ENCODE measurements at regions not wholly inside any gene's neighbourhood (a gene's known extent, or its start where the extent isn't known, plus 50 kb on each side); places are given as distances from the start of the nearest gene placed in this dataset.
A peak's percentile ranks its signal among the peaks of the same experiment; 100 is the strongest.
"Not testable (repeated sequence)": the region's sequence is repeated elsewhere in the genome, so short reads cannot be mapped to it uniquely, and the experiment has no call there.

DNA sequence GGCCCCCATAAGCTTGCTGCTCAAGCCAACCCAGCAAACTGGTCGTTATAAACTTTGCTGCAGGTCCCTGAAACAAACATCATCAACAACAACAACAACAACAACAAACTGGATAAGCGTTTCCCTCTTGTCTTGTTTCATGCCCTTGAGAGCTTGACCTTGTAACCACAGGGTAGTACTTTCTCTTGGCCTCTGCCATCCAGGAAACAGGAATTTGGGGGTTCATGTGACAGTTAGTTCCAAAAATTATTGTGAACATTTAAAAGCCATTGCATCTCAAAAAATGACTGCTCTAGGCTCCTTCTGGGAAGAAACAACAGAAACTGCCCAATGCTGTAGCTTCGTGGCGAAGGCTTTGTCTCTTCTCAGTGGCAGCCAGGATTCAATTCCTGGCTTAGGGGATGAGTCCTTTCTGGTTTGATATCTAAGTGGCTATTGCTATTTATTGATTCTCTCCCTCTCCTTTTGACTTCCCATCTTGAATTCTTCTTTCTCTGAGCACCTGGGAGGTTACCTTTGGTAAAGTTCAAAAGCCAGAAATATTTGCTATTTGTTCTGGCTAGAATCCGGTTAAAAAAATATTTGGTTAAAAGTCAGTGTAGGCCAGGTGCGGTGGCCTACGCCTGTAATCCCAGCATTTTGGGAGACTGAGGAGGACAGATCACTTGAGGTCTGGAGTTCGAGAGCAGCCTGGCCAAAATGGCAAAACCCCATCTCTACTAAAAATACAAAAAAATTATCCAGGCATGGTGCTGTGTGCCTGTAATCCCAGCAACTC is 52.0 kb upstream of the CPM start:
- Histone ChIP-seq H3K36me3 (no peaks in the 10 kb centered on the region), H3K4me1 (replicated peaks) (no peaks in the 10 kb centered on the region), H3K9me3 (replicated peaks) (peaks cover 8% of the 10 kb centered on the region; the same call in 1 of the 2 replicates), H3K4me3 (no peak overlapping the region), H3K27ac (no peak overlapping the region), H3K27me3 (replicated peaks) (no peaks in the 10 kb centered on the region)
- DNase-seq (ENCODE audit: low read depth in 1 of 2, low spot score in 2 of 2), result no peak

DNA sequence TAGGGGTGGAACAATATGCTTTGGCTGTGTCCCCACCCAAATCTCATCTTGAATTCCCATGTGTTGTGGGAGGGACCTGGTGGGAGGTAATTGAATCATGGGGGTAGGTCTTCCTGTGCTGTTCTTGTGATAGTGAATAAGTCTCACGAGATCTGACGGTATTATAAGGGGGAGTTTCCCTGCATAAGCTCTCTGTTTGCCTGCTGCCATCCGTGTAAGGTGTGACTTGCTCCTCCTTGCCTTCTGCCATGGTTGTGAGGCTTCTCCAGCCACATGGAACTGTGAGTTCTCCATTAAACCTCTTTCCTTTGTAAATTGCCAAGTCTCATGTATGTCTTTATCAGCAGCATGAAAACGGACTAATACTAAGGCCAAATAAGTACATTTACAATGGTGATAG is 64.6 kb upstream of the CPM start:
- not testable (repeated sequence) for H3K4me3 ChIP-seq; H3K27me3 ChIP-seq (replicated peaks); DNase-seq (ENCODE audit: low read depth in 1 of 2, low spot score in 2 of 2); H3K27ac ChIP-seq; H3K9me3 ChIP-seq (replicated peaks); H3K36me3 ChIP-seq
- peaks cover 31% of the 10 kb centered on the region for H3K4me1 ChIP-seq (replicated peaks)

DNA sequence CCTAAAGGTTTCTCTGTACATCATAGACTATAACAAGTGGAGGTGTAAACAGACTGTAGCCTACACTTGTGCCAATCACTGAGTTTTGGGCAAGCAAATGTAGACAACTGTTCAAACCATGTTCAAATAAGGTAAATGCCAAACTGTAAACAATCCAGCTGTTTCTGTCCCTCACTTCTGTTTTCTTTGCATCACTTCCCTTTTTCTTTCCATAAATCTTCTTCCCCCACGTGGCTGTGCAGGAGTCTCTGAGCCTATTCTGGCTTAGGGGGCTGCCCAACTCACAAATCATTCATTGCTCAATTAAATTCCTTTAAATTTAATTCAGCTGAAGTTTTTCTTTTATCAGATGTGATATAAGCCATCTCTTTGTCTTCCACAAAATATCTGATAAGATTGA is 65.1 kb upstream of the CPM start:
- H3K4me3 ChIP-seq, result no peak overlapping the region
- H3K27me3 ChIP-seq (replicated peaks), result no peaks in the 10 kb centered on the region
- no peaks in the 10 kb centered on the region for H3K9me3 ChIP-seq (replicated peaks)
- H3K27ac ChIP-seq, result no peak overlapping the region
- peaks cover 36% of the 10 kb centered on the region for H3K4me1 ChIP-seq (replicated peaks)
- no peaks in the 10 kb centered on the region for H3K36me3 ChIP-seq
- no peak for DNase-seq (ENCODE audit: low read depth in 1 of 2, low spot score in 2 of 2)

DNA sequence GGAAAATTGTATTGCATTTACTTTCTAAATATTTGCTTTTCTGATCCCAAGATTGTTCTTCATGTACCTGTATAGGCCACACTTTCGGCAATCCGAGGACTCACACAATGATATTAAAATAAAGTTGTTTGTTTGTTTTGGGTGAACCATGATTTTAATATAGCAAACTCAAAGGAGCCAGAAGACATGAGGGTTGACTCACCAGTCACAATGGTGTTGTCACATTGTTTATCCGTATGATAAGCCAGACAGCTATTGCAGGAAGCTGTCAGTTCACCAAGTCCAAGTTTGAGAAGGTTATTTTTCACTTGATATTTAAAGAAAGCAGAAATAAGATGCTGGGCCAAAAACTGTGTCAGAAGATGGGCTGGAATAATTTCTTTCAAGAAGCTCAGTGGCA is 67.1 kb upstream of the CPM start:
- DNase-seq (ENCODE audit: low read depth in 1 of 2, low spot score in 2 of 2), result peak in 1 of 2 experiments; percentile 30
- Histone ChIP-seq H3K9me3 (replicated peaks) (no peaks in the 10 kb centered on the region), H3K36me3 (no peaks in the 10 kb centered on the region), H3K27me3 (replicated peaks) (no peaks in the 10 kb centered on the region), H3K4me3 (no peak overlapping the region), H3K4me1 (replicated peaks) (peaks cover 51% of the 10 kb centered on the region), H3K27ac (peak overlapping the region; percentile 69)

DNA sequence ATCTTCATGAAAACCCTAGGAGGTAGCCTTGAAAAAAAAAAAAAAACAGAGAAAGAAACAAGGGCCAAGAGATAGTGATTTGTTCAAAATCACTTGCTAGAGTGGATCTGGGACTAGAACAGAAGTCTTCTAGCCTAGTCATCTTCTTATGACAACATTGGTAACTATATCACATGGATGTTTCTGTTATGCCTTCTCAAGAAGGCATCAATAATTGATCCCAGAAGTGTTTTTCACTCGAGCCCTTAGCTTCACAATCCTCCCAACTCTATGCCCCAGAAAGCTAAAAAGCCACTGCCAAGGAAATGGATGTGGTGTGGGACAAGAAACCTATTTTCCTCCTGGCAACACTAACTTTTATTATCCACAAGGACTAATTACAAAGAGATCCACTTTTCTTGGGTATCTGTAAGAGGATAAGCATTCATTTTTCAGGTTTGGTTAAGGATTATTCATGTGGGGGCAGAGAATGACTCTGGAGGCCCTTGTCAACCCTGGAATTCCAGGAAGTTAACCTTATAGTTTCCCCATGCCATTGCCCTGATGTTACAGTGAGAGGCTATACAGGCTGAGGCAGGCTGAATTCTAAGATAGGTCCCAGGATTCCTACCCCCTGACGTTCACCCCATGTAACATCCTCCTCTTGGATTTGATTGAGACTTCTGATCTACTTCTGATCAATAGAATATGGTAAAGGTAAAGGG is 67.7 kb upstream of the CPM start:
- H3K4me3 ChIP-seq, result no peak overlapping the region
- peak overlapping the region; percentile 69 for H3K27ac ChIP-seq
- DNase-seq (ENCODE audit: low read depth in 1 of 2, low spot score in 2 of 2), result peak in 1 of 2 experiments; percentile 25
- no peaks in the 10 kb centered on the region for H3K27me3 ChIP-seq (replicated peaks)
- H3K9me3 ChIP-seq (replicated peaks), result no peaks in the 10 kb centered on the region
- H3K36me3 ChIP-seq, result no peaks in the 10 kb centered on the region
- H3K4me1 ChIP-seq (replicated peaks), result peaks cover 56% of the 10 kb centered on the region

DNA sequence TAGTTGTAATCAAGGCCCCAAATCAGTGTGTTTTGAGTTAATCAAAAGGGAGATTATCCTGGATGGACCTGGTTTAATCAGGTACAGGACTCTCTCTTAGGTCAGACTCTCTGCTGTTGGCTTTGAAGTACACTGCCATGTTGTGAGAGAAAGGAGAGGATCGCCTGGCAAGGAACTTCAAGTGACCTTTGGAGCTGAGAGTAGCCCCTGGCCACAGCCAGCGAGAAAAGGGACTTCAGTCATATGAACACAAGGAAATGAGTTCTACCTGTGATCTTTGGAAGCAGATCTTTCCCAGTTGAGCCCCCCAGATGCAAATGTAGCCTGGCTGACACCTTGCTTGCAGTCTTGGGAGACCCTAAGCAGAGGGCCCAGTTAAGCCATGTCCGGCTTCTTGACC is 68.3 kb upstream of the CPM start:
- no peaks in the 10 kb centered on the region for H3K36me3 ChIP-seq
- no peaks in the 10 kb centered on the region for H3K9me3 ChIP-seq (replicated peaks)
- no peak for DNase-seq (ENCODE audit: low read depth in 1 of 2, low spot score in 2 of 2)
- H3K4me1 ChIP-seq (replicated peaks), result peaks cover 61% of the 10 kb centered on the region
- H3K27me3 ChIP-seq (replicated peaks), result no peaks in the 10 kb centered on the region
- no peak overlapping the region for H3K4me3 ChIP-seq
- H3K27ac ChIP-seq, result peak overlapping the region; percentile 69

DNA sequence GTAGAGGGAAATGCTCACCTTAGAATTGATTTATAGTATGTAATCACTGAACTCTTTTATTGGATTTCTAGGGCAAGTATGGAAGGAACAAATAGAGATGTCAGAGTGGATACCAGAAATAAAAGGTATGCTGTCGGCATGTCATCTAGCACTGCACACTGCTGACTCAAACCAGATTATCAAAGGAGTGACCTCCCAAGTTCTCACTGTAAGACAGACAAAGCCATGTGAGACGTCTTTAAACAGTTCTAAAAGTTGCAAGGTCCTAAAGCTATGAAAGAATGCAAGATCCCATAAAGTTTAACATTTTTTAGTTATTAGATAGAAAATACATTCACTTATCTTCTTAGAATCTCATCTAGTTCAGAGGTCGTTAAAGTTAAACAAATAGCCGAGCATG is 70.0 kb upstream of the CPM start:
- Histone ChIP-seq H3K36me3 (no peaks in the 10 kb centered on the region), H3K4me3 (no peak overlapping the region), H3K27ac (peak overlapping the region; percentile 23), H3K4me1 (replicated peaks) (peaks cover 77% of the 10 kb centered on the region), H3K27me3 (replicated peaks) (no peaks in the 10 kb centered on the region), H3K9me3 (replicated peaks) (no peaks in the 10 kb centered on the region)
- DNase-seq (ENCODE audit: low read depth in 1 of 2, low spot score in 2 of 2), result peak in 1 of 2 experiments; percentile 60

DNA sequence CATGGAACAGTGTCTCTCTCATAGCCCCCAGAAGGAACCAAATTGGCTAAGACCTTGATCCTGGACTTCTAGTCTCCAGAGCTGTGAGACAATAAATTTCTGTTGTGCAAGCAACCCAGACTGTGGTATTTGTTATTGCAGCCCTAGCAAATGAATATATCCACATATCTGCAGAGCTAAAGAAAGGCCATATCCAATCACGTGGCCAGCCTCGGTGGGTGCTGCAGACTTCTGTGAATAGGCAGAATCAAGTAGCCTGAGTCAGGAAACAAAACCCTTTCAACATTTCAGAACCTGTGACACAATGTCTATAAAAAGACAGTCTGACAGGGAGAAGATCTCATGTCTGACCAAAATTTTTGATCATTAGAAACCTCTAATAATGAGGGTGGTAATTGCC is 71.0 kb upstream of the CPM start:
- H3K27ac ChIP-seq, result no peak overlapping the region; the same call in 1 of the 2 replicates
- H3K4me3 ChIP-seq, result no peak overlapping the region
- H3K27me3 ChIP-seq (replicated peaks), result no peaks in the 10 kb centered on the region
- no peaks in the 10 kb centered on the region for H3K9me3 ChIP-seq (replicated peaks)
- no peaks in the 10 kb centered on the region for H3K36me3 ChIP-seq
- no peak for DNase-seq (ENCODE audit: low read depth in 1 of 2, low spot score in 2 of 2)
- peaks cover 84% of the 10 kb centered on the region for H3K4me1 ChIP-seq (replicated peaks)

DNA sequence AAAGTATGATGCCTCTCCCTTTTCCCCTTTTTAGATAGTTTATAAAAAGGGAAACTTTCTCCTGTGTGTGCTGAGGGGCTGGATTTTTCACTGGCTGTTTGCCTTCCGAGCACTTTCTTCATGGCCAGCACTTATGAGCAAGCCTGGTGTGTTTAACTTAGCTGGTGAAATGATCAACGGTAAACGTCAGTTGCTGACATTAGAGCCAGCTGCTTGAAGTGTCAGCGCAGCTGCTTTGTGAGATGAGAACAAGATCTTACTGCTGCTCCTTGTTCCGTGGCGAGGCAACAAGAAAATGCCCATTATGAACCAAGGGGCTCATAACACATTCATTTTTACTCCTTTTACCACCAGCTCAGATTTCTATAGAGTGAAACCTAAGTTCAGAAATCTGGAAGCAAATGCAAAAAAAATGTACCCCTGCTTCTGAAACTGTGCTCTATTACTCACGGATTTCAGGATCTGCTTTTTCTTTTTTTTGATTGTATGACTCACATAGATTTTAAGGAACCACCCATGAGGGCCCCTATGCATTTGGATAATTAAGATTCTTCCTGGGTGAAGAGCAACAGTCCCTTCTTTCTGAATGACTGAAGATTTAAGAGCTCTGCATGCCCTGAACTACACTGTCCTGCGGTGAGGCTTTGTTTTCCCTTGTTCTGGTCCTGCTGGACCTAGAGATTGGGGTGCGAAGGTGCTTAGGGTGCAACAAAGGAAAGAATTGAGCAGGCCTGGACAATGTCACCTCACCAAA is 74.3 kb upstream of the CPM start:
- Histone ChIP-seq H3K4me3 (peak overlapping the region; percentile 30), H3K36me3 (no peaks in the 10 kb centered on the region), H3K9me3 (replicated peaks) (no peaks in the 10 kb centered on the region), H3K27me3 (replicated peaks) (no peaks in the 10 kb centered on the region), H3K27ac (peak overlapping the region; percentile 81), H3K4me1 (replicated peaks) (peaks cover 56% of the 10 kb centered on the region)
- DNase-seq (ENCODE audit: low read depth in 1 of 2, low spot score in 2 of 2), result peak; percentile 49 to 83

DNA sequence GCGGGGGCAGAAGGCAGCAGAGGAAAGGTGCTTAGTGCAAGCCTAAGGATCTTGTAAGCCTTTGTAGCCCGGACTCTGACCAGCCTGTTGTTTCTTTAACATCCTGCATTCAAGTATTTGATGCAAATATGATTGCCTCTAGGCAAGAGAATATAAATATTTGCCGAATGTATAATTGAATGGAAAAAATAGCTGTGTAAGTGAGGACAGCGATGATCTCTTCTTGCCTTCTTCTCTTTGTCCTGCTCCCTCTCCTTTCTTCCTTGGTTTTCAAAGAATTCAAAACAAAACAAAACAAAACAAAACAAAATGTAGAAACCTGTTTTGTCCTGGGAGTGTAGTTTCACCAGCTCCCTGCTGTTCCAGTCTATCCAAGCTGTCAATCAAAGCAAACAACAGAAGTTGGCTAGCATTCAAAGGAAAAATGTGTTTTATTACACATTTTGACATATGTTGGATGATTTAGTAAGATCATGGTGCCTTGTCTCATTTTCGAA is 74.9 kb upstream of the CPM start:
- DNase-seq (ENCODE audit: low read depth in 1 of 2, low spot score in 2 of 2), result no peak
- H3K9me3 ChIP-seq (replicated peaks), result no peaks in the 10 kb centered on the region
- H3K27me3 ChIP-seq (replicated peaks), result no peaks in the 10 kb centered on the region
- no peaks in the 10 kb centered on the region for H3K36me3 ChIP-seq
- peak overlapping the region; percentile 81 for H3K27ac ChIP-seq
- H3K4me1 ChIP-seq (replicated peaks), result peaks cover 50% of the 10 kb centered on the region
- H3K4me3 ChIP-seq, result peak overlapping the region; percentile 30

DNA sequence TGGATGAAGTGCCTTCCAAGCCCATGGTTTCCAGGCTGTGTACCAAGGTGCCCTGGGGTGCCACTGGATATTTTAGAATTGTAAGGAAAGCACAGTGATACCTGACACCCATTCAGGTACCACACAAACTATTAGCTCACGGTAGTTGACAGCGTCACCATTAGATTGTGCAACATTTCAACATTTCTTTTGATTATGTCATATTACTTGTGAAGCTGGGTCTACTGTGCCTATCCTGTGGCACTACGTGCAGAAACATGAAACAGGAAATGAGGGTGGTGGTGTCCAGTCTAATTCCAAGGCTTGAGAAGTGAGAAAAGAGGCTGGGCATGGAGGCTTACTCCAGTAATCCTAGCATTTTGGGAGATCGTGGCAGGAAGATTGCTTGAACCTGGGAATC is 75.5 kb upstream of the CPM start:
- H3K4me3 ChIP-seq, result no peak overlapping the region
- H3K27me3 ChIP-seq (replicated peaks), result no peaks in the 10 kb centered on the region
- H3K36me3 ChIP-seq, result no peaks in the 10 kb centered on the region
- no peak for DNase-seq (ENCODE audit: low read depth in 1 of 2, low spot score in 2 of 2)
- H3K9me3 ChIP-seq (replicated peaks), result no peaks in the 10 kb centered on the region
- peak overlapping the region; percentile 81; the same call in 1 of the 2 replicates for H3K27ac ChIP-seq
- peaks cover 44% of the 10 kb centered on the region for H3K4me1 ChIP-seq (replicated peaks)

DNA sequence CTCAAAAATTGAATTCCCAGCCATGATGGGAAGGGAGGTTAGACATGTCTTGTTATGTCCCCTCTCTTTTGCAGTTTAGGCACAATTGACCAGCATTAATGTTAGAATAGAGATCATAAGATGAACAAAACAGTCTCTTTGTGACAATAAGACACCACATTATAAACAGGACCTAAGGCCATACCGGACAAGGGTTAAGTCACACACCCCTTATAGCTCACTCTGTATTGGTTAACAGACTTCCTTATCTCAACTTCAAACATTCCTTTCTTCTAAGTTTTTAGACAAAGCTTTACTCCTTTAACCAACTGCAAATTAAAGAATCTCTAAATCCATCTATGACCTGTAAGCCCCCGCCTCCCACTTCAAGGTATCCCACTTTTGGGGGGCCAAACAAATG is 81.1 kb upstream of the CPM start:
- H3K27ac ChIP-seq, result no peak overlapping the region

DNA sequence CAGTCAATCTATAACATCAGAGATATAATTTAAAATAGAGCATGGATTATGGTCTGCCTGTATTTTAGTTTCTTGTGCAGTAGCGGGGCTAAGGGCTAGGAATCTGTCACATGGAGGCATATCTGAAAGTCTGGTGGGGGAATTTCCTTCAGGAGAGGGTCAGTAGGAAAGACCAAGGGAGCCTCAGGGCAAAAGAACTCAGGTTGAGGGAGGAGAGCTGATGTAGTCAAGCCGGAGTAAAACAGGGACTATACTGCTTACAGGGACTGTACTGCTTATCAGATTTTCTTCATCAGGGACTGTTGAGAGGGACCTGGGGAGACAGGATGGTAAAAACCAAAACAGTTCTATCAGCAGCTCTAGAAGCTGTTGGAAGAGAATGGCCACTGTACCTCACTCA is 82.0 kb upstream of the CPM start:
- Histone ChIP-seq H3K4me3 (no peak overlapping the region), H3K4me1 (replicated peaks) (no peaks in the 10 kb centered on the region), H3K27me3 (replicated peaks) (no peaks in the 10 kb centered on the region), H3K9me3 (replicated peaks) (no peaks in the 10 kb centered on the region), H3K36me3 (no peaks in the 10 kb centered on the region), H3K27ac (no peak overlapping the region)
- DNase-seq (ENCODE audit: low read depth in 1 of 2, low spot score in 2 of 2), result no peak

More for the DNA sequence above, 81.1 kb upstream of the CPM start:
- no peaks in the 10 kb centered on the region for H3K36me3 ChIP-seq
- no peaks in the 10 kb centered on the region for H3K27me3 ChIP-seq (replicated peaks)
- H3K4me1 ChIP-seq (replicated peaks), result no peaks in the 10 kb centered on the region
- DNase-seq (ENCODE audit: low read depth in 1 of 2, low spot score in 2 of 2), result no peak
- H3K9me3 ChIP-seq (replicated peaks), result no peaks in the 10 kb centered on the region
- no peak overlapping the region for H3K4me3 ChIP-seq

DNA sequence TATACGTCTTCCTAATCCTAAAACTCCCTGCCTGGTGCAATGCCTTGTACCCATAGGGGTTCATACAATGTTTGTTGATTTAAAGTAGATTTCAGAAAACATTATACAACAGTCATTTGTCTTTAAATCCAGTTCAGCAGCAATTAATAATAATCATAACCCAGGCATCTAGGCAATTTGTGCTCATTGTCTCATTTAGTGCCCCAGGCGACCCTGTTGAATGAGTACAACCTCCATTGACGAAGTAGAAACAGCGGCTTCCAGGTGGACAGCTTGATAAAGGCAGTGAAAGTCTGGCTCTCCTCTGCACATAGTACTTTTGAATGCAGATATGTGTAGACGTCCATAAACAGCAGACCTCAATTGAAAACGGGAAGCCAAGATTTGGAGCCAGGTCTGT is 82.9 kb upstream of the CPM start:
- Histone ChIP-seq H3K4me1 (replicated peaks) (no peaks in the 10 kb centered on the region), H3K36me3 (no peaks in the 10 kb centered on the region), H3K27me3 (replicated peaks) (no peaks in the 10 kb centered on the region), H3K9me3 (replicated peaks) (no peaks in the 10 kb centered on the region), H3K4me3 (no peak overlapping the region), H3K27ac (no peak overlapping the region)
- no peak for DNase-seq (ENCODE audit: low read depth in 1 of 2, low spot score in 2 of 2)
